IMR-90 (cell line): ENCODE measurements at regions not wholly inside any gene's neighbourhood (a gene's known extent, or its start where the extent isn't known, plus 50 kb on each side); places are given as distances from the start of the nearest gene placed in this dataset.

ENCODE experiments used
- ATAC-seq: fragments of 200-7000 bp; cut with Tn5 transposase; 2 replicates; pipeline ENCODE4 v1.9.1; 2020; ENCODE audit warnings: low read depth, mild to moderate bottlenecking, moderate library complexity
- BruUV-seq: library from RNA; stranded (reverse); fragments of 400-500 nt; replicated peaks from 2 replicates; lab custom pipeline; 2021; lab: Mats Ljungman, UMichigan
- CTCF ChIA-PET: fragments of 300-600 bp; formaldehyde crosslinking; extraction: SDS; loops from one replicate; lab custom pipeline; 2021; ENCODE audit warnings: antibody characterized with exemption; lab: Yijun Ruan, JAX
- POLR2A ChIA-PET: fragments of 300-600 bp; sonication (Branson Sonifier 250); formaldehyde crosslinking; loops from one replicate; lab custom pipeline; 2022; ENCODE audit warnings: antibody characterized with exemption; ENCODE audit not compliant: unreplicated experiment; lab: Charles Lee
- DNase-seq: peaks from one replicate; pipeline ENCODE4 v3.0.0; 2013
- H2AFZ ChIP-seq: replicated peaks from 2 replicates; pipeline ENCODE3; 2013; ENCODE audit warnings: low read length, mild to moderate bottlenecking; ENCODE audit not compliant: poor library complexity
- H2AK5ac ChIP-seq: 2 replicates; pipeline ENCODE4 v1.6.1; 2013; ENCODE audit warnings: low read depth, low read length, inconsistent platforms
- H2AK9ac ChIP-seq: replicated peaks from 2 replicates; pipeline ENCODE3; 2013; ENCODE audit warnings: mild to moderate bottlenecking, low read depth, low read length, moderate library complexity; ENCODE audit not compliant: poor library complexity
- H2BK120ac ChIP-seq: 2 replicates; pipeline ENCODE4 v1.6.1; 2013; ENCODE audit warnings: low read depth, low read length, inconsistent platforms
- H2BK15ac ChIP-seq: 3 replicates; pipeline ENCODE4 v1.6.1; 2013; ENCODE audit warnings: low read depth, low read length, inconsistent platforms
- H2BK20ac ChIP-seq: 2 replicates; pipeline ENCODE4 v1.6.1; 2013; ENCODE audit warnings: low read depth, mild to moderate bottlenecking, inconsistent platforms, low read length, moderate library complexity
- H2BK5ac ChIP-seq: 2 replicates; pipeline ENCODE4 v1.6.1; 2013; ENCODE audit warnings: mild to moderate bottlenecking, low read depth, low read length, inconsistent platforms; ENCODE audit not compliant: poor library complexity, severe bottlenecking
- H3K14ac ChIP-seq: replicated peaks from 2 replicates; pipeline ENCODE4 v1.6.1; 2013; ENCODE audit warnings: low read depth, low read length, inconsistent platforms
- H3K18ac ChIP-seq: 2 replicates; pipeline ENCODE4 v1.6.1; 2013; ENCODE audit warnings: low read depth, low read length, control low read depth
- H3K23ac ChIP-seq: 2 replicates; pipeline ENCODE4 v1.6.1; 2013; ENCODE audit warnings: low read depth, low read length, inconsistent platforms
- H3K27ac ChIP-seq: 2 replicates; pipeline ENCODE4 v1.5.1; 2013; ENCODE audit warnings: mild to moderate bottlenecking, control low read depth, low read length; ENCODE audit not compliant: insufficient read depth
- H3K27me3 ChIP-seq: 2 replicates; pipeline ENCODE4 v1.6.1; 2013; ENCODE audit warnings: low read length; ENCODE audit not compliant: control insufficient read depth, insufficient read depth
- H3K36me3 ChIP-seq: 2 replicates; pipeline ENCODE4 v1.6.1; 2013; ENCODE audit warnings: low read length, mixed read lengths; ENCODE audit not compliant: control insufficient read depth, insufficient read depth
- H3K4ac ChIP-seq: 2 replicates; pipeline ENCODE4 v1.6.1; 2013; ENCODE audit warnings: low read depth, low read length, inconsistent platforms
- H3K4me1 ChIP-seq: 2 replicates; pipeline ENCODE4 v1.6.1; 2013; ENCODE audit warnings: low read length, mixed read lengths; ENCODE audit not compliant: control insufficient read depth, insufficient read depth
- H3K4me2 ChIP-seq: 2 replicates; pipeline ENCODE4 v1.6.1; 2013; ENCODE audit warnings: low read depth, mild to moderate bottlenecking, control low read depth, low read length, moderate library complexity
- H3K4me3 ChIP-seq: 2 replicates; pipeline ENCODE4 v1.5.1; 2013; ENCODE audit warnings: low read depth, mild to moderate bottlenecking, control low read depth, low read length, moderate library complexity; ENCODE audit not compliant: insufficient read depth
- H3K56ac ChIP-seq: 2 replicates; pipeline ENCODE4 v1.6.1; 2013; ENCODE audit warnings: low read length, inconsistent platforms; ENCODE audit not compliant: insufficient read depth; ENCODE audit errors: extremely low read depth
- H3K79me1 ChIP-seq, 2 experiments: 2 replicates each; pipeline ENCODE4 v1.6.1; 2013; ENCODE audit warnings: low read length in 2 of 2, inconsistent platforms in 1 of 2, low read depth in 1 of 2
- H3K9ac ChIP-seq: 2 replicates; pipeline ENCODE4 v1.6.1; 2013; ENCODE audit warnings: low read depth, low read length, control low read depth
- H3K9me1 ChIP-seq: 2 replicates; pipeline ENCODE4 v1.6.1; 2013; ENCODE audit warnings: low read length, inconsistent platforms; ENCODE audit not compliant: insufficient read depth
- H3K9me3 ChIP-seq: 2 replicates; pipeline ENCODE4 v1.6.1; 2013; ENCODE audit warnings: low read length; ENCODE audit not compliant: control insufficient read depth, insufficient read depth
- H4K20me1 ChIP-seq: 2 replicates; pipeline ENCODE4 v1.6.1; 2013; ENCODE audit warnings: low read length, inconsistent platforms; ENCODE audit not compliant: insufficient read depth
- H4K5ac ChIP-seq: 2 replicates; pipeline ENCODE4 v1.6.1; 2013; ENCODE audit warnings: mild to moderate bottlenecking, low read depth, low read length, control low read depth
- H4K8ac ChIP-seq, 2 experiments: 2 replicates each; pipeline ENCODE4 v1.6.1; 2013; ENCODE audit warnings: low read depth in 2 of 2, low read length in 2 of 2, control low read depth in 1 of 2, inconsistent platforms in 1 of 2
- H4K91ac ChIP-seq: 2 replicates; pipeline ENCODE4 v1.6.1; 2013; ENCODE audit warnings: low read depth, low read length, inconsistent platforms; ENCODE audit not compliant: insufficient read depth
- MAZ ChIP-seq: IDR thresholded peaks from 2 replicates; pipeline ENCODE4 v1.6.1; 2012; ENCODE audit warnings: low read depth, mild to moderate bottlenecking, low read length, improper control_type of control experiment, moderate library complexity, borderline replicate concordance
- MXI1 ChIP-seq: IDR thresholded peaks from 2 replicates; pipeline ENCODE4 v1.6.1; 2012; ENCODE audit warnings: low read depth, mild to moderate bottlenecking, low read length, moderate library complexity, borderline replicate concordance
- USF2 ChIP-seq: fragments of 150-350 bp; IDR thresholded peaks from 2 replicates; pipeline ENCODE4 v1.6.1; 2017; ENCODE audit warnings: mild to moderate bottlenecking, antibody characterized with exemption, low read length, low read depth
- WGBS, 2 experiments: methylation state at CpG; one replicate each; pipeline versions ENCODE4 v1.1.5 to v1.1.7; 2013; ENCODE audit warnings: missing lambda C conversion rate in 2 of 2; ENCODE audit not compliant: insufficient read length in 1 of 2; ENCODE audit errors: extremely low coverage in 2 of 2; 5-methylcytosine and 5-hydroxymethylcytosine counted together
- dilution Hi-C: fragments of 300-500 bp; cut with HindIII; formaldehyde crosslinking; loops from one replicate; pipeline ENCODE4 v1.14.3; 2018; ENCODE audit warnings: low sequenced_read_pairs; ENCODE audit not compliant: unreplicated experiment
- in situ Hi-C: fragments of 300-500 bp; cut with MboI; formaldehyde crosslinking; loops from 3 replicates; pipeline ENCODE4 v1.14.3; 2019; ENCODE audit warnings: low sequenced_read_pairs, inconsistent platforms, mixed read lengths
- intact Hi-C: fragments of 100-400 bp; cut with micrococcal nuclease; formaldehyde crosslinking; loops from 2 replicates; pipeline ENCODE4 v1.10.0; 2022

- no peak overlapping the region for H4K8ac ChIP-seq
- no peak overlapping the region for H2AFZ ChIP-seq
- no peak overlapping the region for H3K4me2 ChIP-seq
- H2AK5ac ChIP-seq: no peak overlapping the region
- no TSS peak for BruUV-seq
- no peak overlapping the region for H3K18ac ChIP-seq
- H3K56ac ChIP-seq: no peak overlapping the region
- no peak overlapping the region for H2BK15ac ChIP-seq
- H3K36me3 ChIP-seq: no peaks in the 10 kb centered on the region
- H4K91ac ChIP-seq: no peak overlapping the region
- no peak overlapping the region for H2BK120ac ChIP-seq
- WGBS, 2 experiments: no CpG with 5 or more reads among the region's 2 CpGs
- in situ Hi-C loops (no loop called here), dilution Hi-C loops (no loop called here), intact Hi-C loops (no loop called here)
- no peak overlapping the region for H4K5ac ChIP-seq
- no peak overlapping the region for H3K23ac ChIP-seq
- TF ChIP-seq USF2: no peak
- no peak for TF ChIP-seq MXI1
- no peak for TF ChIP-seq MAZ
- H4K20me1 ChIP-seq: no peaks in the 10 kb centered on the region
- no peak overlapping the region for H3K4ac ChIP-seq
- ChIA-PET CTCF (no interaction called here), POLR2A (no interaction called here)
- DNase-seq (no peak), ATAC-seq (no peak)
- peaks cover 2% of the 10 kb centered on the region for H3K4me1 ChIP-seq
- H3K27ac ChIP-seq: no peak overlapping the region
- peaks cover 2% of the 10 kb centered on the region; the same call in 1 of the 2 replicates for H3K27me3 ChIP-seq
- no peak overlapping the region for H2BK5ac ChIP-seq
- no peaks in the 10 kb centered on the region for H3K9me3 ChIP-seq
- no peaks in the 10 kb centered on the region for H3K79me1 ChIP-seq
- no peak overlapping the region for H2AK9ac ChIP-seq
- peaks cover 3% of the 10 kb centered on the region; the same call in 1 of the 2 replicates for H3K9me1 ChIP-seq
- no peak overlapping the region for H3K9ac ChIP-seq
- H3K14ac ChIP-seq: no peak overlapping the region
- no peak overlapping the region for H2BK20ac ChIP-seq
- H3K4me3 ChIP-seq: no peak overlapping the region
Measured at GRCh38 chr1:94314222-94314858, 77.0 kb upstream of the ARHGAP29 start.
